ENCODE measurements at regions not wholly inside any gene's neighbourhood (a gene's known extent, or its start where the extent isn't known, plus 50 kb on each side); places are given as distances from the start of the nearest gene placed in this dataset.

GRCh38 chr18:10205151-10205550, 249.3 kb upstream of the APCDD1 start:
- 56 to 57% methylated on average over 9 of the region's 9 CpGs for WGBS, 2 donors
- Histone ChIP-seq H3K36me3 (no peaks in the 10 kb centered on the region), H3K9me3 (no peaks in the 10 kb centered on the region), H3K27me3 (no peaks in the 10 kb centered on the region), H3K4me3 (replicated peaks in 1 of 3) (no peak overlapping the region), H3K27ac (no peak overlapping the region), H3K4me1 (no peaks in the 10 kb centered on the region)
- TF ChIP-seq POLR2A (IDR thresholded peaks at IDR 0.05) (no peak), CTCF (IDR thresholded peaks at IDR 0.05) (no peak)
- intact Hi-C loops (cut with DNase I), result no loop called here
- DNase-seq, result no peak

- no peak overlapping the region for H3K27ac ChIP-seq
- H3K9me3 ChIP-seq, result no peaks in the 10 kb centered on the region
- H3K4me3 ChIP-seq (replicated peaks in 1 of 3), result no peak overlapping the region
- no peaks in the 10 kb centered on the region for H3K36me3 ChIP-seq
- H3K4me1 ChIP-seq, result no peaks in the 10 kb centered on the region
- no peak for DNase-seq
- WGBS, 2 donors, result 39 to 54% methylated on average over 3 of the region's 3 CpGs
- no peaks in the 10 kb centered on the region for H3K27me3 ChIP-seq
- intact Hi-C loops (cut with DNase I), result no loop called here
- TF ChIP-seq CTCF (IDR thresholded peaks at IDR 0.05) (no peak), POLR2A (IDR thresholded peaks at IDR 0.05) (no peak)
Measured at GRCh38 chr18:10207682-10208345, 246.6 kb upstream of the APCDD1 start.

- no peak overlapping the region for H3K4me3 ChIP-seq (replicated peaks in 1 of 3)
- no peaks in the 10 kb centered on the region for H3K27me3 ChIP-seq
- 90 to 95% methylated on average over 8 of the region's 8 CpGs for WGBS, 2 donors
- no peaks in the 10 kb centered on the region for H3K36me3 ChIP-seq
- TF ChIP-seq CTCF (IDR thresholded peaks at IDR 0.05) (no peak), POLR2A (IDR thresholded peaks at IDR 0.05) (no peak)
- intact Hi-C loops (cut with DNase I), result no loop called here
- H3K9me3 ChIP-seq, result no peaks in the 10 kb centered on the region
- no peak overlapping the region for H3K27ac ChIP-seq
- no peaks in the 10 kb centered on the region for H3K4me1 ChIP-seq
- no peak for DNase-seq
Measured at GRCh38 chr18:10209302-10209701, 245.1 kb upstream of the APCDD1 start.

GRCh38 chr18:10210057-10210633, 244.3 kb upstream of the APCDD1 start:
- 81 to 82% methylated on average over 6 of the region's 6 CpGs for WGBS, 2 donors
- Histone ChIP-seq H3K27ac (no peak overlapping the region), H3K4me3 (replicated peaks in 1 of 3) (no peak overlapping the region), H3K4me1 (no peaks in the 10 kb centered on the region), H3K27me3 (no peaks in the 10 kb centered on the region), H3K36me3 (no peaks in the 10 kb centered on the region), H3K9me3 (no peaks in the 10 kb centered on the region)
- intact Hi-C loops (cut with DNase I), result no loop called here
- TF ChIP-seq CTCF (IDR thresholded peaks at IDR 0.05), result no peak
- no peak for DNase-seq

- intact Hi-C loops (cut with DNase I), result no loop called here
- TF ChIP-seq POLR2A (IDR thresholded peaks at IDR 0.05), result no peak
- no peak for TF ChIP-seq CTCF (IDR thresholded peaks at IDR 0.05)
- no peaks in the 10 kb centered on the region for H3K9me3 ChIP-seq
- no peaks in the 10 kb centered on the region for H3K27me3 ChIP-seq
- DNase-seq, result no peak
- no peaks in the 10 kb centered on the region for H3K36me3 ChIP-seq
- H3K4me3 ChIP-seq (replicated peaks in 1 of 3), result no peak overlapping the region
- WGBS, 2 donors, result 10 to 16% methylated on average over 3 of the region's 3 CpGs
- no peak overlapping the region for H3K27ac ChIP-seq
- H3K4me1 ChIP-seq, result no peaks in the 10 kb centered on the region
Measured at GRCh38 chr18:10213526-10213925, 240.9 kb upstream of the APCDD1 start.
